Kidney glomerular epithelial cell (primary cell): ENCODE measurements at regions not wholly inside any gene's neighbourhood (a gene's known extent, or its start where the extent isn't known, plus 50 kb on each side); places are given as distances from the start of the nearest gene placed in this dataset.

Experiments used
- DNase-seq: peaks from one replicate; lab custom pipeline; 2025; lab: John Stamatoyannopoulos, UW

- no peak for DNase-seq
Measured at GRCh38 chr14:97299661-97300060, 502.5 kb downstream of the VRK1 start.

- DNase-seq = no peak
Measured at GRCh38 chr14:97301931-97302559, 504.9 kb downstream of the VRK1 start.

GRCh38 chr14:97306133-97306759 lies 509.1 kb downstream of the VRK1 start:
- no peak for DNase-seq

GRCh38 chr14:97306760-97307246 lies 509.6 kb downstream of the VRK1 start:
- no peak for DNase-seq

- DNase-seq = no peak
Measured at GRCh38 chr14:97311411-97311810, 514.2 kb downstream of the VRK1 start.

GRCh38 chr14:97312910-97313309 lies 515.7 kb downstream of the VRK1 start:
- no peak for DNase-seq

GRCh38 chr14:97315790-97316189 lies 518.6 kb downstream of the VRK1 start:
- DNase-seq = no peak

GRCh38 chr14:97318380-97318779 lies 521.2 kb downstream of the VRK1 start:
- no peak for DNase-seq

- DNase-seq = no peak
Measured at GRCh38 chr14:97319691-97320090, 522.5 kb downstream of the VRK1 start.

GRCh38 chr14:97328743-97329142 lies 531.6 kb downstream of the VRK1 start:
- DNase-seq = no peak

- no peak for DNase-seq
Measured at GRCh38 chr14:97329701-97330100, 532.5 kb downstream of the VRK1 start.

GRCh38 chr14:97331058-97331457 lies 533.9 kb downstream of the VRK1 start:
- DNase-seq = no peak

- DNase-seq = no peak
Measured at GRCh38 chr14:97331526-97331925, 534.3 kb downstream of the VRK1 start.

- DNase-seq = no peak
Measured at GRCh38 chr14:97336179-97336578, 539.0 kb downstream of the VRK1 start.

- DNase-seq = no peak
Measured at GRCh38 chr14:97336816-97337215, 539.6 kb downstream of the VRK1 start.

GRCh38 chr14:97337267-97337666 lies 540.1 kb downstream of the VRK1 start:
- DNase-seq = no peak

GRCh38 chr14:97337670-97338069 lies 540.5 kb downstream of the VRK1 start:
- DNase-seq = no peak

GRCh38 chr14:97344666-97345065 lies 547.5 kb downstream of the VRK1 start:
- no peak for DNase-seq

- DNase-seq = no peak
Measured at GRCh38 chr14:97346675-97347074, 549.5 kb downstream of the VRK1 start.

GRCh38 chr14:97349463-97349862 lies 552.3 kb downstream of the VRK1 start:
- no peak for DNase-seq

- no peak for DNase-seq
Measured at GRCh38 chr14:97349946-97350345, 552.8 kb downstream of the VRK1 start.

- DNase-seq = no peak
Measured at GRCh38 chr14:97350415-97350814, 553.2 kb downstream of the VRK1 start.

- DNase-seq = no peak
Measured at GRCh38 chr14:97350894-97351731, 553.9 kb downstream of the VRK1 start.
